SK-N-MC (cell line): ENCODE measurements at regions not wholly inside any gene's neighbourhood (a gene's known extent, or its start where the extent isn't known, plus 50 kb on each side); places are given as distances from the start of the nearest gene placed in this dataset.

Experiments used
- EZH2 ChIP-seq: fragments of 200-600 bp; sonication (generic); IDR thresholded peaks from one replicate; pipeline ENCODE4 v1.6.1; 2017; ENCODE audit warnings: antibody characterized with exemption
- FOXP2 ChIP-seq: optimal IDR thresholded peaks from 2 replicates; pipeline ENCODE3; 2011; ENCODE audit warnings: mild to moderate bottlenecking, moderate library complexity; ENCODE audit not compliant: insufficient read depth; ENCODE audit errors: extremely low read length, control extremely low read depth
- POLR2AphosphoS5 ChIP-seq: IDR thresholded peaks from 2 replicates; pipeline ENCODE4 v1.6.1; 2012; ENCODE audit warnings: mild to moderate bottlenecking, low read depth, low read length, borderline replicate concordance

DNA sequence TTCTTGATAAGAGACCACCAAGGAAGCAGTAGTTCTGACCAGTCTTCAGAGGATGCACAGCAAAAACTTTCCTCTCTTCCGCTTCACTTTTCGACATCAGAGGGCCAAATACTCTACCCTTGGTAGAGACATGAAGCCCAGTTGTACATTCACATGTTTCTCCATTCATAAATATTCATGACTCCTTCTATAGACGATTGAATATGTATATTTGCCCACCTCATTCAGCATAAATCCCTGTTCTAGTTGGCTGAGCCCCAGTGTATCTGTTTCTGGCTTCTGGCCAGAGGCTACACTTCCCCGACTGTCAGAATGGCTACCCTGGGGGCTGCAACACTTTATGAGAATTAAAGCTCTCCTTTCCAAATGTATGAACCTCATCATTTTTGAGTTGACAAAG is 258.5 kb downstream of the ASXL3 start:
- no peak for TF ChIP-seq POLR2AphosphoS5
- no peak for TF ChIP-seq EZH2
- TF ChIP-seq FOXP2 = no peak
